ENCODE measurements at regions not wholly inside any gene's neighbourhood (a gene's known extent, or its start where the extent isn't known, plus 50 kb on each side); places are given as distances from the start of the nearest gene placed in this dataset.
"Not testable (repeated sequence)": the region's sequence is repeated elsewhere in the genome, so short reads cannot be mapped to it uniquely, and the experiment has no call there.

GRCh38 chr4:101417046-101417445, 69.7 kb upstream of the PPP3CA start:
- H3K4me3 ChIP-seq (ENCODE audit: low read depth, low read length): no peak overlapping the region
- no peak for TF ChIP-seq CTCF (IDR thresholded peaks at IDR 0.05; ENCODE audit: borderline replicate concordance, insufficient read depth, low read depth, low read length)

- TF ChIP-seq CTCF (IDR thresholded peaks at IDR 0.05; ENCODE audit: borderline replicate concordance, insufficient read depth, low read depth, low read length): no peak
Measured at GRCh38 chr4:101415962-101416361, 68.6 kb upstream of the PPP3CA start.

GRCh38 chr4:101414496-101414895, 67.2 kb upstream of the PPP3CA start:
- H3K4me3 ChIP-seq (ENCODE audit: low read depth, low read length): no peak overlapping the region
- no peak for TF ChIP-seq CTCF (IDR thresholded peaks at IDR 0.05; ENCODE audit: borderline replicate concordance, insufficient read depth, low read depth, low read length)

More at GRCh38 chr4:101415962-101416361, 68.6 kb upstream of the PPP3CA start:
- H3K4me3 ChIP-seq (ENCODE audit: low read depth, low read length): no peak overlapping the region

- no peak for TF ChIP-seq CTCF (IDR thresholded peaks at IDR 0.05; ENCODE audit: borderline replicate concordance, insufficient read depth, low read depth, low read length)
- no peak overlapping the region for H3K4me3 ChIP-seq (ENCODE audit: low read depth, low read length)
Measured at GRCh38 chr4:101411926-101412325, 64.6 kb upstream of the PPP3CA start.

- not testable (repeated sequence) for H3K4me3 ChIP-seq (ENCODE audit: low read depth, low read length)
Measured at GRCh38 chr4:101411281-101411910, 64.1 kb upstream of the PPP3CA start.

- H3K4me3 ChIP-seq (ENCODE audit: low read depth, low read length): no peak overlapping the region
- no peak for TF ChIP-seq CTCF (IDR thresholded peaks at IDR 0.05; ENCODE audit: borderline replicate concordance, insufficient read depth, low read depth, low read length)
Measured at GRCh38 chr4:101400096-101400495, 52.8 kb upstream of the PPP3CA start.

- no peak for TF ChIP-seq CTCF (IDR thresholded peaks at IDR 0.05; ENCODE audit: borderline replicate concordance, insufficient read depth, low read depth, low read length)
- H3K4me3 ChIP-seq (ENCODE audit: low read depth, low read length): no peak overlapping the region
Measured at GRCh38 chr4:101398807-101399206, 51.5 kb upstream of the PPP3CA start.

Measured in GM12875 (cell line).